HG02943 (cell line): ENCODE measurements at regions not wholly inside any gene's neighbourhood (a gene's known extent, or its start where the extent isn't known, plus 50 kb on each side); places are given as distances from the start of the nearest gene placed in this dataset.
"Not testable (repeated sequence)": the region's sequence is repeated elsewhere in the genome, so short reads cannot be mapped to it uniquely, and the experiment has no call there.

ENCODE experiments used
- ATAC-seq: cut with Tn5 transposase; IDR thresholded peaks from one replicate; pipeline ENCODE4 v1.9.1; 2021; ENCODE audit warnings: mild to moderate bottlenecking, low read depth, moderate library complexity; ENCODE audit not compliant: unreplicated experiment

DNA sequence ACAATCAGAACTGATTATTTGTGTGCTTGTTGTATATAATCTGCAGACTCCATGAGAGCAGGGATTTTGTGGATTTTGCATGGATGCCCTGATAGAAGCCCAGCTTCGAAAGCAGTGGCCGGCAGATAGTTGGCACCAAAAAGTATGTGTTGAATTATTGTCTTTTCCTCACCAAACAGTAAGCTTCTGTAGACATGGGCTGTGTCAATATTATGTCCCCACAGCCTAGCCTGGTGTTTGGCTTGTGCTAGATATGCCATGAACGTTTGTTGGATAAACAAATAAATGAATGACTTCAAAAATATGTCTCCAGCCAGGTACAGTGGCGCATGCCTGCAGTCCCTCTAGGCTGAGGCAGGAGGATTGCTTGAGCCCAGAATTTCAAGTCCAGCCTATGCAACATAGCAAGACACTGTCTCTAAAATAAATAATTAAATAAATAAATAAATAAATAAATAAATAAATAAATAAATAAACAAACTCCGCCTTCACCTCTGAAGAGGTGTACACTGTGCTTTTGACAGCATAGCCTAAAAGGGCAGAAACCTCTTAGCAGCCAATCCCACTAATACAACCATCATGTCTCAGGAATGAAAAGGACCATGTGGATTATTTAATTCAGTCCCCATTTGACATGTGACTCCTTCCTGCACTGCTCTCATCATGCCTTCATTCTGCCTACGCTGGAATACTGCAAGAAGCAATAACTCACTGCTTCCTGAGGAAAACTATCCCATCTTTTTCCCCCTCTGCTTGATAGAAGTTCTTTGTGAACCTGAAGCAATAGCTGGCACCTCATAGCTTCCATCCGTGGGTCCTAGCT, 335.2 kb downstream of the FBXW7 start:
- no peak for ATAC-seq

DNA sequence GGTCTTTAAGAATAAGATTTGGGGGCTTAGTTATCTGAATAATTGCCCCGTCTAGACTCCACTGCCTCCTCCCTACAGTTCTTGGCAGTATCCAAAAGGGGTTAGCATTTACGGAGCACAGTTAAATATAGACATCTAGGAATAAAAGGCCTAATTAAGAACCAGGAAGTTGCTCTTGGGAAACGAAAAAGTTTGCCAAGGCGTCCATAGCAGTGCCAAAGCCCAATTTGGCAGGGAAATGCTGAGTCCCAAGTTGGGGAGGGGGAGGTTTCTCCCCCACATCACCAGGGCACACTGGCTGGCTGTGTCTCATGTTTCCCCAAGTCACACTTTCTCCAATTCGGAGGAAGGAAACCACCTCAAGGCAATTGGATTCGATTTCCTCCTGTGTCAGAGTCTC, 338.7 kb downstream of the FBXW7 start:
- ATAC-seq, result no peak

DNA sequence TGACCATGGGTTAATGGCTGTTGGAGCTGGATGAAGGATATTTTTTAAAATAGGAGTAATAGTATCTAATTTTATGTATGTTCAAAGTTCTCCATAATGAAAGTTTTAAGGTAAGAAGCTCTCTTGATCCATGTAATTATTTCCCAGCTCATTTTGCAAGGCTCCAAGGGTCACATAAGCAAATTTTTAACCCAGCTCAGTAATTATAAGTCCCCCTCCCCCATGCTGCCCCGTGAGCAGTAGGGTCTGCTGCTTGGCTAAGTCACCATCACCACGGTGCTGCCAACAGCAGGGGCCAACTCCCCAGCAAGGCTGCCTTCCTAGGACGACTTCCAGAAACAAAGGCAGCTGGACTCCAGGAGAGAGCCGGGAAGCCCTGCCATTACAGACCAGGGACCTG, 340.0 kb downstream of the FBXW7 start:
- ATAC-seq, result no peak

DNA sequence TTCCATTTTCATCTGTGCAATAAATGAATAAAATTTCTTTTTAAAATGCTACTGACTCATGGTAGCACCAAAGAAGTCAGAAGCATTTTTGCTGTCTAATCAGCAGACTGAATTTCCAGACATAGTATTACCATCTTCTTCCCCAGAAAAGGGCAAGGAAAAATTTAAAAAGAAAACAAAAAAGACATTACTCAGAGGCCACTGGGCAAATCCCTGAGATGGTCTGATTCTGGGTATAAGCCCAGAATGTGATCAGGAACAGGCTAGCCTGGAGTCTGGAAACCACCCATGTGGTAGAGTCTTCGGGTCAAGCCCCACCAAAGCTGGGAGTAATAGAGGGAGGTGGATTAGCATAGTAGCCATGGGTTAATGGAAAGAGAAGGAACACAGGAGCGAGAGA, 342.8 kb downstream of the FBXW7 start:
- ATAC-seq, result no peak

DNA sequence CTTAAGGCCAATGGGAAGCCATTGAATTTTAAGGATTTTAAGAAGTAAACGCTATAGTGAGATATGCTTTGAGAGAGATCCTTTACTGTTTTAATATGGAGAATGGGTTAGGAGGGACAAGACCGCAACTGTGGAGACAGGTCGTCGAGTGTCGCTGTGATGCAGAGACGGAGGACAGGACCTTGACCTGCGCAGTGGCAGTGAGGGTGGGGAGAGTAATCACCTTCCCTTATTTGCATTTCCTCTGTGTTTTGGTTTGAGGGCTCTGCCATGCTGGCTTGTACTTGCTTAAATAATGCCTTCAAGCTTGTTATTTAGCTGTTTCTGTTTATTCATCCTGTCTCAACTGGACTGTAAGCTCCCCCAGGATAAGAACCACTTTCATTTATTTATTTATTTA, 345.0 kb downstream of the FBXW7 start:
- no peak for ATAC-seq

DNA sequence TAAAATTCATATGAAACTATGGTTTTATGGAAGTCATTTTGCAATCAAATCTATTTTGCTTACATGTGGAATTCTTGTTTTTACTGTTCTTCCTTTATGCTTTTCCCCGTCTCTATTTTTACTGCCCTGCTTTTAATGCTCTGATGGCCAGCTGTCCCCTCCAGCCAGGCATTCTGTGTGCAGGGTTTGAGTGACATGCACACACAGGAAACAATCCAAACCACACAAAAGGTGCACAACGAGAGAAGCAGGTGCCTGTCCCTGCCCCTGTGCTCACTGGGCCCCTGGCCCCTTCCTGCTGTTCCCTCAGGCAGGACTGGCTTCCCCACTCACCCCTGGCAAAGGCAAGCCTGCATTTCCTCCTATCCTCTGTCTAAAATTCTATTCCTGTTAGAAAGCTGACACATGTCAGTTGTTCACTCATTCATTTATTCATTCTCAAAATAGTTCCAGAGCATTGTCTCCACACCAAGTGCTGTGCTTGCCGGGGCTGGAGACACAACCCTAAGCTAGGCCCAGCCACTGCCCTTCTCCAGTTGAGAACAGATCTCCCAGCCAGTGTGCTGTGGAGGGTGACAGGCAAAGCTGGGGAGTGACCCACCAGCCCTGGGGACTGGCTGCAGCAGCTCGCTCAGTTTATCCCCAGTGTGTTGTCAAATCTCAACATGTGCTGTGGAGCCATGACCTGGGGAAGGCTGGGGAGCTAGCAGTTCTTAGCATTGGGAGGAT, 346.3 kb downstream of the FBXW7 start:
- peak; percentile 72 for ATAC-seq

DNA sequence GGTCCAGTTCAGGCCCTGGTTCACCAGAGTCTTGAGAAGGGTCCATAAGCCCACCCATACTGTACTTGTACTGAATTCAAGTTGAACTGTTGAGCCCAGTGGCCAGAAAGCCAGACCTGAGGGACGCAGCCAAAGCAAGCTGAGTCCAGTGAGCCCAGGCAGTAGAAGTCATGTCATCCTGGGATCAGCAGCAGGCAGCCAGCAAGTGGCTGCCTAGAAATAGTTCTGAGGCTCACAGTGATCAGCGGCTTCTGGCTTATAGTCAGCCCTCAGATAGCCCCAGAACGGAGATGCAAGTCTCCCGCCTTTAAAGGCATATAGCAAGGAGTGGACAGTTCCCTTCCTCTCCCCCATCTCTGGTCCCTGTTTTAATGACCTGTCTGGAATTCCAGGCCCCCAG, 347.1 kb downstream of the FBXW7 start:
- no peak for ATAC-seq

DNA sequence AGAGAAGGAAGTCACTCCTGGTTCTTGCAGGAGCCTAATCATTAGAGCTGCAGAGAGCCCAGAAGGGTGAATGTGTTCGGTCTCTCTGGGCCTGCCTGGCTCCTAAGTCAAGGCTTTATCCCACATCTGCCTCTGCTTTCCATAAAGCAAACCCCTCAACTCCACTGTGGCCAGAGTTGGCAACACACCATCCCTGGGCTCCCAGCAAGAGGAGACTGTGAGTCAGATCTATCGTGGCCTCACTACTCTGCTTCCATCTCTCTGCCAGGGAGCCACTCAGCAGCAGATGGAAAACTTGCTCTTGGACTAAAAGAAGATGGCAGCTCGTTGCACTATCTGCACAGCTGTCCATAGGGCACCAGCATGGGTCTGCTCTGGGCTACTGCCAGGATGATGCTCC, 348.2 kb downstream of the FBXW7 start:
- ATAC-seq, result no peak

DNA sequence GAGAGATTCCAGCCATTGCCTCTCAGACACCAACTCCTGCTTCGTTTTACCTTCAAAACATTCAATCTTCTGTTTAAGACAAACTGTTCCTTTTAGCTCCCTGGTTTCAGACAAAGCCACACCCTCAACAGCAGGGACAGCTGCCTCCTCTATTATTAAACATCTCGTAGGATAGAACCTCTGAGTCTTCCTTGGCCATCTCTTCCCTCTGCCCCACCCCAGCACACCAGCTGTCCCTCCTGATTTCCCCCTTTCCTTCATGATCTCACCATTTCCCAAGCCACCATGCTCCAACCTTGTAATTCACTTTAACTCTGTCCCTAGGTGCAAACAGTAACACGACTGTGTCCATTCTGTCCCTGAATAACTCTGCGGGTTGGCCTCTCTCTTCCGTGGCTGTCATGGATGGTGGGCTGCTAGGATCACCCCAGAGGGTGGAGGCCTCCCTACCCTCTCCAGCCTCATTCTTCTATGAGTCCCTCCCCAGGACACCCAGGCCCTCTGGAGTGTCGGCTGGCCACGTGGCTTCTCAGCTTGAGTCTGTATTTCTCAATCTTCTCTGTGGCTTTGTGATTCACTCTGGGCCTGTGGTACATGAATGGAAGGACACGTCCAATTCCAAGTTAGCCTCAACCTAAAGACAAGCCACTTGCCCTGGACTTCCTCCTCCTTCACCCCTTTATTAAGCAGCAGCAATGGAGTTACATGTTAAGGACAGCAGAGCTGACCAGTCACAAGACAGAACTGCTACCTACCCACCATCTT, 349.9 kb downstream of the FBXW7 start:
- no peak for ATAC-seq

DNA sequence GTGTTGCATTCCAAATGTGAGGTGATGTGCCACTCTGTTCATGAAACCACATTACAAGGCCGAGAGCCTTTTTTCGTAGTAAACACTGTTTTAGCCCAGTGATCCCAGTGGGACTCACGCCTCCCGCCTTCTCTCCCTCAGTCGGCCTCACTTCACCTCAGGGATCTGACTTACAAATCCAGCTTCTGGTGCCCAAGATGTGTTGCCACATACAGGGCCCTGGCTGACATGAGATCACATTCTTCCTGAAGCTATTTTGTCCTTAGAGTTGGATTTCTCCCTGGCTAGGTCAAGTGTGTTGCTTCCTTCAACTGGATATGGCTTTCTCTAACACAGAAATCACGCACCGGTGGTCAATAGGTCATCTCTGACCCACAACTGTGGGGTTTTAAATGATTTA, 354.7 kb downstream of the FBXW7 start:
- ATAC-seq, result no peak

DNA sequence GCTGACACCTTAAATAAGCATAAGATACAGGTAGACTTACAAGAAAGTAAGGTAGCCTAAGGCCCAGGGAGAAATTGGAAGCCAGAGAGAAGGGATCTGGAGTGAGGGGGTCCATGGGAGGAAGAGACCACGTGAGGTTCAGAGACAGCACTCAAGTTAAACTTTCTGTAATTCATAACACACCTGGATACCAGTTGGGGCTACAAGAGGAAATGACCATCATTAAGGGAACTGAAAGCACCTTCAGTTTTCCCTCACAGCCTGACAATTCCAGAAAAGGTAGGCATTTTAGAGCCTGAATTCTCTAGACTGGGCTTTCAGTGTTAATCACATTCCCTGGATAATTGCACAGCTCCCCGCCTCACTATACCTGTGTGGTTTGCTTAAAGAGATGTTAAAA, 355.5 kb downstream of the FBXW7 start:
- no peak for ATAC-seq

DNA sequence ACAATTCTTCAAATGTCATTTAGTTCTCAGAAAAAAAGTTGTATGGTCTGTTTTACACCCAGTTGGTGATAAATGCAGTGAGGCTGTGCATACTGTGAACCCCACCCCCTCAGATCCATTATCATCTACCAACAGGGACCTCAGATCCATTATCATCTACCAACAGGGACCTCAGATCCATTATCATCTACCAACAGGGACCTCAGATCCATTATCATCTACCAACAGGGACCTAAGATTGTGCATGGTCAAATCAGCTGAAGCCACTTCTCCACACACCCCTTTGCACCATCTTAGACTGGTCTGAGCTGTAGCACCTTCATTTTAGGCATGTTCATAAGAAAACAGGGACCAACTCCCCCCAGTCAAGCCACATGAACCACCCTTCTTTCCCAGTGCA, 358.4 kb downstream of the FBXW7 start:
- ATAC-seq, result not testable (repeated sequence)

DNA sequence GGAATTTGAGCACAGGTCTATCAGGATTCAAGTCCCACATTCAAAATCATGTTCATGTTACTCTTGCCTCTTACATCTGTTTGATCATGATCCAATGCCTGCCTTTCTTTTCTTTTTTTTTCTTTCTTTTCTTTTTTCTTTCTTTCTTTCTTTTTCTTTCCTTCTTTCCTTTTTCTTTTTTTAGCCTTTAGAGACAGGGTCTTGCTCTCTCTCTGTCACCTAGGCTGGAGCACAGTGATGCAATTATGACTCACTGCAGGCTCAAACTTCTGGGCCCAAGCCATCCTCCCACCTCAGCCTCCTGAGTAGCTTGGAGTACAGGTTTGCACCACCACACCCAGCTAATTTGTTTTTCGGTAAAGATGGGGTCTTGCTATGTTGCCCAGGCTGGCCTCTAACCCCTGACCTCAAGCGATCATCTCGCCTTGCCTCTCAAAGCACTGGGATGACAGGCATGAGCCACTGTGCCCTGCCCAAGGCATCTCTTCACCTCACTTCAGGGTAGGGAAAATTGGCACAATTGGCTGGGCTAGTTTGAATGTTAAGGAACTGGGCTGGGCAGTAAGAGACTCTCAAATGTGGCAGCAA, 359.2 kb downstream of the FBXW7 start:
- ATAC-seq, result no peak

DNA sequence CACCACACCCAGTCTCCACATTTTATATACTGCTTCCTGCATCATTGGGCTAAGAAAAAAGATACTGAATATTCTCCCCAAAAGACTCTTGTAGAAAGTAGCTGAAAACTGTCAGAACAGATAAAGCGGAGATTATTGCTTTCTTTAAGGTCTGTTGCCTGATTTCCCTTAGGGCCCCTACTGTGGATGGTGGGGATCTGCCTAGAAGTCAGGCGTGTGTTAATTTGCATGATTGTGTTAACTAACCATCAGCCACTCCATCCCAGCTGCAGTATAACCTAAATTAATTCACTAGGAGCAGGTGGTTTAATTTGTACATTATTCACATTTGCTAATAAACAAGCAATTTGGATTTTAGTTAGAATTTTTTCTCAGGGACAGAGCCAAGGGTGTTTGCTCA, 360.3 kb downstream of the FBXW7 start:
- no peak for ATAC-seq

DNA sequence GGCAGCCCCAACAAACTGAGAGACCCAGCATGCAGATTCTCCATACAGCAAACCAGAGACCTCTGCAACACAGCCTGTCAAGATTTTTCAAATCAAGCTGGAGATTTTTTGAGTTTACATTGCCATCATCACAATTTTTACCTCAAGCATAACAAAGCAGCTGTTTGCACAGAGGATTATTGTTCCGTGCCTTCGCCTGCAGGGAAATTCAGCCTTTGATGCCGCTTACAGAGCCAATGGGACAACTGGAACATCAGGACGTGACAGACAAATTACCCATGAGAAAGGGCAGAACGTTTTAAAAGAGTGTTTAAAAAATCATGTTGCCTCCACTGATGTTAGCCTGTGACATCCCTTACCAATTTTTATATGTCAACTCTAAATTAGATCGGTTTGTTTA, 363.7 kb downstream of the FBXW7 start:
- no peak for ATAC-seq

DNA sequence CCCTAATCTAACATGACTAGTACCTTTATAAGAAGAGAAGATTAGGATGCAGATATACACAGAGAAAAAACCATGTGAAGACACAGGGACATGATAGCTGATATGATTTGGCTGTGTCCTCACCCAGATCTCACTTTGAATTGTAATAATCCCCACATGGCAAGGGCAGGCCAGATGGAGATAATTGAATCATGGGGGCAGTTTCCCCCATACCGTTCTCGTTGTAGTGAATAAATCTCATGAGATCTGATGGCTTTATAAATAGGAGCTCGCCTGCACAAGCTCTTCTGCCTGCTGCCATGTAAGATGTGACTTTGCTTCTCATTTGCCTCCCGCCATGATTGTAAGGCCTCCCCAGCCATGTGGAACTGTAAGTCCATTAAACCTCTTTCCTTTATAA, 364.3 kb downstream of the FBXW7 start:
- ATAC-seq, result no peak

DNA sequence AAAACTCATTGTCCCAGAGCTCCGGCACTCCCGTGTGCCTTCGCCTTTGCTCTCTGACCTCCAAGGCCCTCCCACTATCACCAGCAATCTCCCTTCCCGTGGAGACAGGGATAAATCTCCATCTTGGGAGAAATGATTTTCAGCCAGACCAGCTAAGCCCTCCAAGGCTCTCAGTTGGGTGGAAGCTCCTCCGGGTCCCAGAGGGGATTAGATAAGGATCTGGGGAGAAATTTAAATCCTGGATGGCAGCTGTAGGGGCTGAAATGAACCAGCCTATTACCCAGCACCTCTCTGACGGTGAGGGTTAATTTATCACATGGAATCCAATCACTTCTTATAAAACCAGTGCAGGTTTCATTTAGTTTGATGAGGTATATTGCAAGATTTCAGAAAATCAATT, 366.2 kb downstream of the FBXW7 start:
- ATAC-seq, result no peak

DNA sequence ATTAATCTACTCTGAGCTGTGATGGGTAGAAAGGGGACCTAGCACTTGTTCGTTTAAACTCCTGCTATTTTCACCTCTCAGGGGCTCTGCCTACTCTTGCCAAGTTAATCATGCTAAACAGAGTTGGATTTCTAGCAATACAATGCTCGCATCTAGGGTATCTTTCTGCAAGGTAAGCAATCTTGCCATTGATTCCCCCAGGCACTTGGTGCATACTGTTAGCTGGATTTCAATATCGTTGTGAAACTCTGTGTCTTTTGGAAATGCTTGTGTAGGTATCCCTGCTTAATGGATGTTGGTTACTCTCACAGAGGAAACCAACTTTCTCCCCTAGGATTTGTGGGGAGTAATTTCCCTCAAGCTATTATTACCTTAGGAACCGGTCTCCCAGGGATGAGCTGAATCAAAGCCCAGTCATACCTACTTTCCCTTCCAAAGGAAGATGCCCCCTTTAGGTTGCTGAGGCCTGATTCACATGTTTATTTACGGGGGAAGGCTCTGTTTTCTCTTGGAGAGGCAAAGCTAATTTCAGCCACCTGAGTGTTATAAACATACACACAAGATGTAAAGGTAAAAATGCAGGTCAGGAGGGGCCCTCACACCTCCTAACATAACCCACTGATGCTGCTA, 366.8 kb downstream of the FBXW7 start:
- no peak for ATAC-seq

DNA sequence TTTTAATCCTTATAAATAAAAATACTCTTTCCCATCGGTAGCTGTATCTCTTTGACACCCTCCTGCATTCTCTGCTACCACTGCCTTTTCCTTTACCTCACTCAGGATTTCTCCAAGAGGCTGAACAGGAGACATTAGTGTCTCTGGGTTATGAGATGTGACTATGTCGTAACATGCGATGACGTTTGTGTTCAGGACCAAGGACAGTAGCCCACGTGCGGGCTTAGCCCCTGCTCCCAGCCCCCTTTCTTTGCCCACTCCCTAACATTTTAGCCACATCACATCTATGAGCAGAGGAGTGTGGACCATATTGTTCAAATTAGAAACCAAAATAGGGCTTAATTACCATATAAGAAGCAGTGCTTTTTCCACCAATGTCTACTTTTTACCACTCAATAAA, 369.3 kb downstream of the FBXW7 start:
- no peak for ATAC-seq

DNA sequence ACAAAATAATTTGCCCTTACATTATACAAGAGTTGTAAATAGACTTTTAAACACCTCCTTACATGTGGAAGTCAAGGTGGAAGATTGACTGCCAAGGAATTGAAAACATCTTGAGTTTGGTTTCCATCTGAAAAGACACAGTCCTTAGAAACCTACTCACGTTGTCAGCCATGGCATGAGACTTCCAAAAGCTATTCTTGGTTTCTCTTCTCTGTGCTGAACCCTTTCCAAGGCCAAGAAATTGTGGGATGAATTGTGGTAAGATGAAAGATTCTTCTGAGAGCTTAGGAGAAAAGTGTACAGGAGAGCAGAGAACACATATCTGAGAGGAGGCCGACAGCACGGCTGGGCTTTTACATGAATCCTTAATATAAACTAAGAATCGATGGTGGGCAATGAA, 370.0 kb downstream of the FBXW7 start:
- no peak for ATAC-seq

DNA sequence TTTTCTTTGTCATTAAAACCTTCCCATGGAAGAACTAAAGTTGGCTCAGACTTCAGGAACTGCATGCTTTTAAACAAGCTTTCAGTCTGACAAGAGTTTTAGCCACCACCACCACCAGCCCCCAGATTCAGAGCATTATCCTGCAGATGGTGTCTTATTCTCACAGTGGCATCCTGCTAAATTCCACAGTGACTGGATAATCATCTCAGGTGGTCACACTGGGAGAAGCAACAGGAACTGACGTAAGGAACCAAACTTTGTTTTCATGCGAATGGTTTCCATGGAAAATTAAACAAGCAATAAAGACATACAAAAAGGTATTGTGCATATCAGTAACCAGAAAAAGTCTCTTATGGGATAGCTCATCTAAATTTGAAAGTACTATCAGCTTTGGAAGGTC, 370.7 kb downstream of the FBXW7 start:
- no peak for ATAC-seq
